Occipital lobe (tissue), 1 donor: ENCODE measurements at regions not wholly inside any gene's neighbourhood (a gene's known extent, or its start where the extent isn't known, plus 50 kb on each side); places are given as distances from the start of the nearest gene placed in this dataset.

Source experiments
- DNase-seq: peaks from one replicate; lab custom pipeline; 2025; lab: John Stamatoyannopoulos, UW

GRCh38 chr15:46703020-46703861 is 1014.1 kb upstream of the SEMA6D start:
- no peak for DNase-seq

GRCh38 chr15:46703871-46704637 is 1013.3 kb upstream of the SEMA6D start:
- DNase-seq = no peak

- no peak for DNase-seq
Observed at GRCh38 chr15:46707452-46707851, 1009.9 kb upstream of the SEMA6D start.

GRCh38 chr15:46708226-46708625 is 1009.1 kb upstream of the SEMA6D start:
- no peak for DNase-seq

GRCh38 chr15:46709460-46710083 is 1007.7 kb upstream of the SEMA6D start:
- DNase-seq = no peak

- no peak for DNase-seq
Observed at GRCh38 chr15:46710401-46710960, 1006.8 kb upstream of the SEMA6D start.

GRCh38 chr15:46713045-46713444 is 1004.3 kb upstream of the SEMA6D start:
- no peak for DNase-seq

GRCh38 chr15:46714950-46715349 is 1002.4 kb upstream of the SEMA6D start:
- no peak for DNase-seq

- no peak for DNase-seq
Observed at GRCh38 chr15:46723308-46723707, 994.0 kb upstream of the SEMA6D start.

GRCh38 chr15:46732060-46732459 is 985.2 kb upstream of the SEMA6D start:
- DNase-seq = no peak

GRCh38 chr15:46735115-46735514 is 982.2 kb upstream of the SEMA6D start:
- no peak for DNase-seq

- no peak for DNase-seq
Observed at GRCh38 chr15:46751303-46751702, 966.0 kb upstream of the SEMA6D start.

GRCh38 chr15:46753946-46754345 is 963.4 kb upstream of the SEMA6D start:
- no peak for DNase-seq

- DNase-seq = no peak
Observed at GRCh38 chr15:46763091-46763490, 954.2 kb upstream of the SEMA6D start.

- DNase-seq = no peak
Observed at GRCh38 chr15:46764851-46765250, 952.5 kb upstream of the SEMA6D start.

- DNase-seq = no peak
Observed at GRCh38 chr15:46766021-46766420, 951.3 kb upstream of the SEMA6D start.

- DNase-seq = no peak
Observed at GRCh38 chr15:46768287-46768686, 949.0 kb upstream of the SEMA6D start.

GRCh38 chr15:46773016-46773415 is 944.3 kb upstream of the SEMA6D start:
- DNase-seq = no peak

GRCh38 chr15:46778876-46779275 is 938.4 kb upstream of the SEMA6D start:
- no peak for DNase-seq

GRCh38 chr15:46786590-46787285 is 930.6 kb upstream of the SEMA6D start:
- no peak for DNase-seq

- no peak for DNase-seq
Observed at GRCh38 chr15:46795685-46796084, 921.6 kb upstream of the SEMA6D start.
